ENCODE measurements at regions not wholly inside any gene's neighbourhood (a gene's known extent, or its start where the extent isn't known, plus 50 kb on each side); places are given as distances from the start of the nearest gene placed in this dataset.

DNA sequence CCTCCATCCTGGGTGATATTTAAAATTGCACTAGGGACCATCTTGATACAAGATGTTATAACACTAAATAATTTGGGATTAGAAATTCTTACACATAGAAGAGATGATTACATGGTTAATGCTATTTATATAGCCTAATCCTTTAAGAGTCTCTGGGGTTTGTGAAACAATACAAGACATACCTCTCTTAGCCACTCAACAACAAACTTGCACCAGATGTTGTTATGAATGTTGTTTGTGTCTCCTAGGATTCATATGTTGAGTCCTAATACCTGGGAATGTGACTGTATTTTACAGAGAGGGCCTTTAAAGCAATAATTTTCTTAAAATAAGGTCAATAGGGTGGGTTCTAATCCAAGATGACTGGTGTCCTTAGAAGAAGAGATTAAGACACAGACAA lies 678.3 kb downstream of the NYAP2 start:
- ATAC-seq (ENCODE audit: insufficient read depth, low FRiP score) (no peak), DNase-seq (no peak)
- no peak overlapping the region for H3K9ac ChIP-seq (ENCODE audit: insufficient read depth in 1 of 2, low read length in 2 of 2)
- no peak overlapping the region for H3K4me3 ChIP-seq
- H3K27ac ChIP-seq (ENCODE audit: low read depth in 1 of 2, low read length in 1 of 2), result no peak overlapping the region
- peaks cover 0 to 3% (median 0%) of the 10 kb centered on the region in 4 donors for H3K9me3 ChIP-seq (ENCODE audit: control insufficient read depth in 4 of 4, insufficient read depth in 3 of 4, low read length in 3 of 4)
- peaks cover 0 to 58% (median 3%) of the 10 kb centered on the region in 5 donors for H3K4me1 ChIP-seq (ENCODE audit: control insufficient read depth in 5 of 5, insufficient read depth in 5 of 5, low read length in 5 of 5)
- no peaks in the 10 kb centered on the region for H3K27me3 ChIP-seq (ENCODE audit: control insufficient read depth in 3 of 3, insufficient read depth in 3 of 3, low read length in 2 of 3)
- no peaks in the 10 kb centered on the region for H3K36me3 ChIP-seq (ENCODE audit: control insufficient read depth in 4 of 4, insufficient read depth in 4 of 4, low read length in 4 of 4)
- TF ChIP-seq, protein P1, sequence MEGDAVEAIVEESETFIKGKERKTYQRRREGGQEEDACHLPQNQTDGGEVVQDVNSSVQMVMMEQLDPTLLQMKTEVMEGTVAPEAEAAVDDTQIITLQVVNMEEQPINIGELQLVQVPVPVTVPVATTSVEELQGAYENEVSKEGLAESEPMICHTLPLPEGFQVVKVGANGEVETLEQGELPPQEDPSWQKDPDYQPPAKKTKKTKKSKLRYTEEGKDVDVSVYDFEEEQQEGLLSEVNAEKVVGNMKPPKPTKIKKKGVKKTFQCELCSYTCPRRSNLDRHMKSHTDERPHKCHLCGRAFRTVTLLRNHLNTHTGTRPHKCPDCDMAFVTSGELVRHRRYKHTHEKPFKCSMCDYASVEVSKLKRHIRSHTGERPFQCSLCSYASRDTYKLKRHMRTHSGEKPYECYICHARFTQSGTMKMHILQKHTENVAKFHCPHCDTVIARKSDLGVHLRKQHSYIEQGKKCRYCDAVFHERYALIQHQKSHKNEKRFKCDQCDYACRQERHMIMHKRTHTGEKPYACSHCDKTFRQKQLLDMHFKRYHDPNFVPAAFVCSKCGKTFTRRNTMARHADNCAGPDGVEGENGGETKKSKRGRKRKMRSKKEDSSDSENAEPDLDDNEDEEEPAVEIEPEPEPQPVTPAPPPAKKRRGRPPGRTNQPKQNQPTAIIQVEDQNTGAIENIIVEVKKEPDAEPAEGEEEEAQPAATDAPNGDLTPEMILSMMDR (IDR thresholded peaks at IDR 0.05; ENCODE audit: control extremely low read depth, extremely low read depth), result no peak

DNA sequence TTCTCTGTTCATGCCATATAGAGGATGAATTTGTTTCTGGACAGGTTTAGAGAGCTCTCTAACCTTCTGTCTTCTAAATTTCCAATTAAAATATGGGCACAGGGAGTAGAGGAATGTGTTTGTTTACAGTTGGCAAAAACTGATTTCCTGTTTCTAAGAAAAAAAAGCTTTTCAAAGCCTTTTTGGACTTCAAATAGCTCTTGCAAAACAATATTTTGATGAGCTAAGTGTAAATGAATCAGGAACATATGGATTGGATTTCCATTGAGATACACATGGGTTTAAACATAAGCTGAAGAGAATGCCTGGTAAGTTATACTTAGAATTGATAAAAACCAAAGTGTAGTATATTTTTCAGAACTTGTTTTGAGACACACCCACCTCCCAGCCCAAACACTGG lies 677.5 kb downstream of the NYAP2 start:
- ATAC-seq (ENCODE audit: insufficient read depth, low FRiP score) (no peak), DNase-seq (peak in 2 of 3 donors; percentile 95 to 97)
- Histone ChIP-seq H3K4me1 (ENCODE audit: control insufficient read depth in 5 of 5, insufficient read depth in 5 of 5, low read length in 5 of 5) (peaks cover 0 to 62% (median 3%) of the 10 kb centered on the region in 5 donors), H3K27me3 (ENCODE audit: control insufficient read depth in 3 of 3, insufficient read depth in 3 of 3, low read length in 2 of 3) (no peaks in the 10 kb centered on the region), H3K27ac (ENCODE audit: low read depth in 1 of 2, low read length in 1 of 2) (no peak overlapping the region), H3K9me3 (ENCODE audit: control insufficient read depth in 4 of 4, insufficient read depth in 3 of 4, low read length in 3 of 4) (peaks cover 0 to 3% (median 0%) of the 10 kb centered on the region in 4 donors), H3K9ac (ENCODE audit: insufficient read depth in 1 of 2, low read length in 2 of 2) (no peak overlapping the region), H3K4me3 (no peak overlapping the region), H3K36me3 (ENCODE audit: control insufficient read depth in 4 of 4, insufficient read depth in 4 of 4, low read length in 4 of 4) (no peaks in the 10 kb centered on the region)
- TF ChIP-seq, protein P1 (IDR thresholded peaks at IDR 0.05; ENCODE audit: control extremely low read depth, extremely low read depth), result no peak

DNA sequence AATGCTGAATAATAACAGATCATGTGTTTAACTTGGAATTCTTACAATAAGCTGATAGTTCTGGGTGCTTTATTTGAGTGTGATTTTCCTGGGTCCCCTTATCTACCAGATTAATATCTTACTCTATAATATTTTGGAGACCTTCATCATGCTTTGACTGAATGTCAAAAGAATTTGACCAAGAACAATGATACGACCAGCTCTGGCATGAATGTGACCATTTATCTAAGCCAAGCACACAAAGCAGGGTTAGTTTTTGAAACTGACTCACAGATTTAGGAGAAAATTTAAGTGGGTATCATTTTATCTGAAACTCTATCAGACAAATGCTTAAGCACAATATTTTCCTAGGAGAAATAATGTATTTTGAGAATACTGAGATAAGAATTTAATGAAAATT lies 677.0 kb downstream of the NYAP2 start:
- TF ChIP-seq, protein P1 (IDR thresholded peaks at IDR 0.05; ENCODE audit: control extremely low read depth, extremely low read depth), result no peak
- no peaks in the 10 kb centered on the region for H3K36me3 ChIP-seq (ENCODE audit: control insufficient read depth in 4 of 4, insufficient read depth in 4 of 4, low read length in 4 of 4)
- DNase-seq (no peak), ATAC-seq (ENCODE audit: insufficient read depth, low FRiP score) (no peak)
- H3K4me1 ChIP-seq (ENCODE audit: control insufficient read depth in 5 of 5, insufficient read depth in 5 of 5, low read length in 5 of 5), result peaks cover 0 to 60% (median 3%) of the 10 kb centered on the region in 5 donors
- 76 to 87% methylated on average over 1 of the region's 1 CpG for WGBS, 2 donors
- H3K27me3 ChIP-seq (ENCODE audit: control insufficient read depth in 3 of 3, insufficient read depth in 3 of 3, low read length in 2 of 3), result no peaks in the 10 kb centered on the region
- H3K4me3 ChIP-seq, result no peak overlapping the region
- peaks cover 0 to 3% (median 0%) of the 10 kb centered on the region in 4 donors for H3K9me3 ChIP-seq (ENCODE audit: control insufficient read depth in 4 of 4, insufficient read depth in 3 of 4, low read length in 3 of 4)
- H3K9ac ChIP-seq (ENCODE audit: insufficient read depth in 1 of 2, low read length in 2 of 2), result no peak overlapping the region
- no peak overlapping the region for H3K27ac ChIP-seq (ENCODE audit: low read depth in 1 of 2, low read length in 1 of 2)

DNA sequence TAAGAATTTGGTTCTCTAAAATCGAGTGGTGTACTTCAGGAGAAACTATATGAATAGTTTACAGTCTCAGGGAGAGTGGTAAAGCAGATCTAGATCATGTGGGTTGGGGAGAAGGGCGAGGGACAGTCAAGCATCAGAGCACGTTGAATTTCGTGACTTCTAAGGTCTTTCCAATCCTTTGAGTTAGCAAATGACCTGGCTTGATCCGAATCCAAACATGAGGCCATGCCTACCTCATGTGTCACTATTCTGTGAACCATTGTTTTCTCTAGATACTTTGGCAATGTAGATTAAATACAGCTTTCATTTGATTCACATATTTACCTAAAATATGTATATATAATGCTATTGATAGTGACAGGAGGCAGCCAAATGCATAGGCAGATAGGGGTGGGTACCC lies 674.9 kb downstream of the NYAP2 start:
- H3K4me3 ChIP-seq, result no peak overlapping the region
- TF ChIP-seq, protein P1 (IDR thresholded peaks at IDR 0.05; ENCODE audit: control extremely low read depth, extremely low read depth), result no peak
- H3K9ac ChIP-seq (ENCODE audit: insufficient read depth in 1 of 2, low read length in 2 of 2), result no peak overlapping the region
- H3K4me1 ChIP-seq (ENCODE audit: control insufficient read depth in 5 of 5, insufficient read depth in 5 of 5, low read length in 5 of 5), result peaks cover 0 to 41% (median 3%) of the 10 kb centered on the region in 5 donors
- H3K27me3 ChIP-seq (ENCODE audit: control insufficient read depth in 3 of 3, insufficient read depth in 3 of 3, low read length in 2 of 3), result no peaks in the 10 kb centered on the region
- H3K9me3 ChIP-seq (ENCODE audit: control insufficient read depth in 4 of 4, insufficient read depth in 3 of 4, low read length in 3 of 4), result peaks cover 0 to 3% (median 0%) of the 10 kb centered on the region in 4 donors
- H3K27ac ChIP-seq (ENCODE audit: low read depth in 1 of 2, low read length in 1 of 2), result no peak overlapping the region
- DNase-seq (no peak), ATAC-seq (ENCODE audit: insufficient read depth, low FRiP score) (no peak)
- H3K36me3 ChIP-seq (ENCODE audit: control insufficient read depth in 4 of 4, insufficient read depth in 4 of 4, low read length in 4 of 4), result no peaks in the 10 kb centered on the region
- 83 to 95% methylated on average over 5 of the region's 5 CpGs for WGBS, 2 donors

All from lung (tissue), 11 donors.